ENCODE measurements at regions not wholly inside any gene's neighbourhood (a gene's known extent, or its start where the extent isn't known, plus 50 kb on each side); places are given as distances from the start of the nearest gene placed in this dataset.

DNA sequence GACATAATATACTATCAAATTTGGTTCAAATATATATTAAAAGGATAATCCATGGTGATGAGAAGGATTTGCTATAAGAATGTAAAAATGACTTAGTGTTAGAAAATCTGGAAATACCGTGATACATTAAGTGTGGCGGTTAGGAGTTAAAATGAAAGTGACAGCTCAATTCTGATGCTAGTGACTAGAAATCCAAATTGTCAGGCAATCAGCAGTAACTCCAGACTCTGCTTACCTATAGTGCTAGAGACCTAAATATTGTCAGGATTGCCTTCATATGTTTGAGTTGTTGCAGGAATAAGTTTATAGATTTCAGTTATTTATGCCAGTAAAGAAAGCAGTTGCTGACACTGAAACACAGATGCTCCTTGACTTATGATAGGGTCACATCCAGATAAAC is 737.4 kb downstream of the MRPL39 start:
- no peaks in the 10 kb centered on the region for H3K4me1 ChIP-seq
- H3K36me3 ChIP-seq = no peaks in the 10 kb centered on the region
- no peaks in the 10 kb centered on the region for H3K9me3 ChIP-seq
- intact Hi-C loops (cut with DNase I) = no loop called here
- FAIRE-seq = no peak
- no peak for ATAC-seq
- no peak overlapping the region for H3K4me3 ChIP-seq
- 87 to 89% methylated on average over 2 of the region's 2 CpGs for WGBS, 2 donors
- DNase-seq = no peak
- TF ChIP-seq, protein P1, sequence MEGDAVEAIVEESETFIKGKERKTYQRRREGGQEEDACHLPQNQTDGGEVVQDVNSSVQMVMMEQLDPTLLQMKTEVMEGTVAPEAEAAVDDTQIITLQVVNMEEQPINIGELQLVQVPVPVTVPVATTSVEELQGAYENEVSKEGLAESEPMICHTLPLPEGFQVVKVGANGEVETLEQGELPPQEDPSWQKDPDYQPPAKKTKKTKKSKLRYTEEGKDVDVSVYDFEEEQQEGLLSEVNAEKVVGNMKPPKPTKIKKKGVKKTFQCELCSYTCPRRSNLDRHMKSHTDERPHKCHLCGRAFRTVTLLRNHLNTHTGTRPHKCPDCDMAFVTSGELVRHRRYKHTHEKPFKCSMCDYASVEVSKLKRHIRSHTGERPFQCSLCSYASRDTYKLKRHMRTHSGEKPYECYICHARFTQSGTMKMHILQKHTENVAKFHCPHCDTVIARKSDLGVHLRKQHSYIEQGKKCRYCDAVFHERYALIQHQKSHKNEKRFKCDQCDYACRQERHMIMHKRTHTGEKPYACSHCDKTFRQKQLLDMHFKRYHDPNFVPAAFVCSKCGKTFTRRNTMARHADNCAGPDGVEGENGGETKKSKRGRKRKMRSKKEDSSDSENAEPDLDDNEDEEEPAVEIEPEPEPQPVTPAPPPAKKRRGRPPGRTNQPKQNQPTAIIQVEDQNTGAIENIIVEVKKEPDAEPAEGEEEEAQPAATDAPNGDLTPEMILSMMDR (IDR thresholded peaks at IDR 0.05) = no peak
- no peak overlapping the region for H3K27ac ChIP-seq
- no peaks in the 10 kb centered on the region for H3K27me3 ChIP-seq

DNA sequence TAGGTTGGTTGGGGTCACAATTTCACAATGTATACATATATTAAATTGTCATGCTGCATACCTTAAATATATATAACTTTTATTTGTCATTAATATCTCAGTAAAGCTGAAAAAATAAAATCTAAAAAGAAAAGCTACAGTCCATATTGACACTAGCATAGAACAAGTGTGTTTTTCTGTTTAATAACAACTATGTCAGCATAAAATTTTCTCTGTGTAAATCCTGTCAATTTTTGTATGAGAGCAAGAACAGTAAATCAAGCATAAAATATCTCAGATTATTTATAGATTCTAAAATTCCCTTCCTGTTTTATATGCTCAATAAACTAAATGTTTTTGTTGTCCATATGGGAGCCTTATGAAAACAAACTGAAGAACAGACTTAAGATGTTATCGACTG is 739.2 kb downstream of the MRPL39 start:
- intact Hi-C loops (cut with DNase I) = no loop called here
- TF ChIP-seq, protein P1 (IDR thresholded peaks at IDR 0.05) = no peak
- no peaks in the 10 kb centered on the region for H3K36me3 ChIP-seq

DNA sequence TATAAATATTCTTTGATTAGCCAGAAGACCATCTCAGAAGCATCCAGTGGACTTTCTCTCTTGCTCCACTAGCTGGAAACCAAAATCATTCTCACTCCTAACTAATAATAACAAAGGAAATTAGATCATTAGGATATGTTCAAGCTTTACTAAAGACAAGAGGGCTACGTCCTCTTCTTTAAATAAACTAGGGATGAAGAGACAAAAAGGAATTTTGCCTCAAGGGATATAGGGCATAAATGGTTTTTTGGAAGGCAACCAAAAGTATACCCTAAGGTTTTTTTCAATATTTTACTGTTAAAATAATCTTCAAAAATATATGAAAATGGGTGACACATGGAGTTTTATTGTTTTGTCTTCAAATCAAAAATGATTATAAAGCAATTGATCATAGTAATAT is 745.8 kb downstream of the MRPL39 start:
- no peak for FAIRE-seq
- Histone ChIP-seq H3K27me3 (no peaks in the 10 kb centered on the region), H3K36me3 (no peaks in the 10 kb centered on the region), H3K4me3 (no peak overlapping the region), H3K27ac (no peak overlapping the region), H3K4me1 (no peaks in the 10 kb centered on the region), H3K9me3 (no peaks in the 10 kb centered on the region)
- intact Hi-C loops (cut with DNase I) = no loop called here
- DNase-seq = no peak
- WGBS, 2 donors = 26 to 33% methylated on average over 1 of the region's 1 CpG
- ATAC-seq = no peak
- TF ChIP-seq, protein P1 (IDR thresholded peaks at IDR 0.05) = no peak

More for the DNA sequence above, 739.2 kb downstream of the MRPL39 start:
- Histone ChIP-seq H3K4me3 (no peak overlapping the region), H3K27ac (no peak overlapping the region), H3K4me1 (no peaks in the 10 kb centered on the region), H3K9me3 (no peaks in the 10 kb centered on the region), H3K27me3 (no peaks in the 10 kb centered on the region)
- FAIRE-seq = no peak
- ATAC-seq = no peak
- DNase-seq = no peak
- 61 to 84% methylated on average over 1 of the region's 1 CpG for WGBS, 2 donors

DNA sequence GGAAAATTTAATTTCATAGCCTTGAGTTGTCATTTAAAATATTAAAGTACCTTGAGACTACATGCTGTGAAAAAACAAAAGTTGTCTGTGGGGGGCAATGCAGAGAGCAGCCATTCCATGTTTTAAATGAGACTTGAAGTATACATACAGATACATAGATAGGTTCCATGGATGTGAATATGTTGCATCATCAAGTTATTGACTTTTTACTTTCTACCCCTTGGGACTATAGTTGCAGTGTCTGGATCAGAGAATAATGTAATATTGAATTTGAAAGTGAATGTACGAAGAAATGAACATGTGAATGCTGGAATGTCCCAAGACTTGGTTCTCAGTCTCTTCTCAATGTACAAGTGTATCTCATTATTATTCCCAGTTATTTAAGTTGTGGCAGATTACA is 751.0 kb downstream of the MRPL39 start:
- TF ChIP-seq, protein P1 (IDR thresholded peaks at IDR 0.05) = no peak
- intact Hi-C loops (cut with DNase I) = no loop called here
- no peaks in the 10 kb centered on the region for H3K27me3 ChIP-seq

DNA sequence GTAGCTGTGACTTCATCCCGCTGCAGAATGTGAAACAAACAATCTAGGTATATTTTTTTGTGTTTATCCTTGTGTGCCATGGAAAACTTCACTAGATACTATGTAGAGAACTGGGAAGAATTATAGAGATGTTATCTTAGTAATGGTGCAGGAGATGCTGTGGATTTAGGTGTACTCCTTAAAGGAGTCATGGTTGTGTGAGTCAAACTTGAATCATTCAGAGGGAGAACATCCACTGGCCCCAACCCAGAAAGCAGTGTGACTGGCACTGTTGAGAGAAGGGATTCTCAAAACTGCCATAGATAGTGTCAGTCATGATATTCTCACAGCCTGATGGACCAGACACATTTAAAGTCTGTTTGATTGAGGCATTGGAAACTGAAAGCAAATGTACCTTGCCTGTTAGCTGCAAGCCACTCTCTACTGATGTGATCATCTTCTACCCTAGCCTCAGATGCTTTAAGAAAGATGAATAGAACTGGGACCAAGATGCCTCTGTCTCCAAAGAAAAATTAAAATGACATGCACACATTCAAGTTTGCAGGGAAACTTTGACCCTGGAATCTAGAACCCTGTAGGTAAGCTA is 754.6 kb downstream of the MRPL39 start:
- 35 to 38% methylated on average over 1 of the region's 1 CpG for WGBS, 2 donors
- intact Hi-C loops (cut with DNase I) = no loop called here
- no peak for ATAC-seq
- Histone ChIP-seq H3K27me3 (no peaks in the 10 kb centered on the region), H3K36me3 (no peaks in the 10 kb centered on the region), H3K4me3 (no peak overlapping the region), H3K27ac (no peak overlapping the region), H3K9me3 (no peaks in the 10 kb centered on the region), H3K4me1 (no peaks in the 10 kb centered on the region)
- no peak for FAIRE-seq
- TF ChIP-seq, protein P1 (IDR thresholded peaks at IDR 0.05) = no peak
- no peak for DNase-seq

More for the DNA sequence above, 751.0 kb downstream of the MRPL39 start:
- Histone ChIP-seq H3K4me3 (no peak overlapping the region), H3K9me3 (no peaks in the 10 kb centered on the region), H3K4me1 (no peaks in the 10 kb centered on the region), H3K36me3 (no peaks in the 10 kb centered on the region), H3K27ac (no peak overlapping the region)
- DNase-seq = no peak
- ATAC-seq = no peak
- FAIRE-seq = no peak
- 0 to 50% methylated on average over 1 of the region's 1 CpG for WGBS, 2 donors

Measured in pancreas (tissue), 10 donors.